GM23338 (cell line): ENCODE measurements at regions not wholly inside any gene's neighbourhood (a gene's known extent, or its start where the extent isn't known, plus 50 kb on each side); places are given as distances from the start of the nearest gene placed in this dataset.

Experiments used
- ATAC-seq: fragments of 200-7000 bp; cut with Tn5 transposase; 3 replicates; pipeline ENCODE4 v1.9.1; 2020
- DNase-seq: peaks from one replicate; pipeline ENCODE4 v3.0.0-alpha.2; 2015; ENCODE audit warnings: low spot score
- H2AFZ ChIP-seq: fragments of 200-600 bp; sonication (generic); 2 replicates; pipeline ENCODE4 v1.8.0; 2016; ENCODE audit warnings: antibody characterized with exemption, mild to moderate bottlenecking, moderate library complexity
- H3F3A ChIP-seq: fragments of 200-600 bp; sonication (generic); replicated peaks from 2 replicates; pipeline ENCODE4 v1.8.0; 2017; ENCODE audit warnings: antibody characterized with exemption, mixed run types, low read depth
- H3K27ac ChIP-seq: fragments of 200-600 bp; sonication (generic); 2 replicates; pipeline ENCODE4 v1.6.1; 2016; ENCODE audit warnings: low read depth
- H3K27me3 ChIP-seq: fragments of 200-600 bp; sonication (generic); 2 replicates; pipeline ENCODE4 v1.8.0; 2016; ENCODE audit warnings: mild to moderate bottlenecking, mixed run types, moderate library complexity; ENCODE audit not compliant: insufficient read depth
- H3K36me3 ChIP-seq: fragments of 200-600 bp; sonication (generic); 2 replicates; pipeline ENCODE4 v1.8.0; 2016; ENCODE audit warnings: mild to moderate bottlenecking; ENCODE audit not compliant: insufficient read depth
- H3K4me1 ChIP-seq: fragments of 200-600 bp; sonication (generic); 2 replicates; pipeline ENCODE4 v1.8.0; 2016; ENCODE audit warnings: mild to moderate bottlenecking, moderate library complexity; ENCODE audit not compliant: insufficient read depth
- H3K4me2 ChIP-seq: fragments of 200-600 bp; sonication (generic); 2 replicates; pipeline ENCODE4 v1.7.1; 2017; ENCODE audit warnings: mixed run types
- H3K4me3 ChIP-seq: fragments of 200-600 bp; sonication (generic); 2 replicates; pipeline ENCODE4 v1.6.1; 2016; ENCODE audit warnings: mixed run types
- H3K79me2 ChIP-seq: fragments of 200-600 bp; sonication (generic); replicated peaks from 2 replicates; pipeline ENCODE4 v1.8.0; 2017; ENCODE audit warnings: mild to moderate bottlenecking; ENCODE audit not compliant: insufficient read depth
- H3K9me2 ChIP-seq: fragments of 200-600 bp; sonication (generic); 2 replicates; pipeline ENCODE4 v1.8.0; 2017; ENCODE audit not compliant: insufficient read depth
- H4K20me1 ChIP-seq: fragments of 200-600 bp; sonication (generic); replicated peaks from 2 replicates; pipeline ENCODE4 v1.8.0; 2017; ENCODE audit warnings: mild to moderate bottlenecking; ENCODE audit not compliant: insufficient read depth
- H3K27ac Mint-ChIP-seq: 2 replicates; pipeline ENCODE4 v1.8.0; 2020; ENCODE audit warnings: inconsistent platforms, mild to moderate bottlenecking, moderate library complexity, mixed read lengths
- H3K27me3 Mint-ChIP-seq: 3 replicates; pipeline ENCODE4 v1.8.0; 2022; ENCODE audit warnings: low read depth, mild to moderate bottlenecking, moderate library complexity, mixed read lengths, inconsistent platforms; ENCODE audit not compliant: insufficient read depth, poor library complexity
- H3K36me3 Mint-ChIP-seq: 3 replicates; pipeline ENCODE4 v1.8.0; 2021; ENCODE audit warnings: low read depth, mild to moderate bottlenecking, inconsistent platforms, moderate library complexity, mixed read lengths
- H3K4me1 Mint-ChIP-seq: 3 replicates; pipeline ENCODE4 v1.8.0; 2020; ENCODE audit warnings: mild to moderate bottlenecking, inconsistent platforms, mixed read lengths
- H3K4me3 Mint-ChIP-seq: 3 replicates; pipeline ENCODE4 v1.8.0; 2021; ENCODE audit warnings: moderate library complexity, mild to moderate bottlenecking, inconsistent platforms, mixed read lengths
- H3K9me3 Mint-ChIP-seq: 3 replicates; pipeline ENCODE4 v1.8.0; 2020; ENCODE audit warnings: moderate library complexity, mild to moderate bottlenecking, inconsistent platforms, mixed read lengths
- CREB1 ChIP-seq: fragments of 250-450 bp; sonication (Bioruptor Pico); IDR thresholded peaks from 2 replicates; pipeline ENCODE4 v1.5.0; 2020; ENCODE audit warnings: low read depth, mild to moderate bottlenecking, moderate library complexity
- CTCF ChIP-seq, 2 experiments: fragments of 200-600 bp in 1 of 2; sonication (generic) in 1 of 2; conservative IDR thresholded peaks; 2 replicates each; pipeline versions ENCODE4 v1.5.1 to v1.6.1; 2016 to 2017; ENCODE audit warnings: antibody characterized with exemption in 2 of 2, low read depth in 2 of 2, mild to moderate bottlenecking in 2 of 2, moderate library complexity in 1 of 2
- ETS1 ChIP-seq: IDR thresholded peaks from 2 replicates; pipeline ENCODE4 v1.6.1; 2016; ENCODE audit warnings: antibody characterized with exemption
- EZH2 ChIP-seq: fragments of 200-600 bp; sonication (generic); IDR thresholded peaks from one replicate; pipeline ENCODE4 v1.8.0; 2017; ENCODE audit warnings: antibody characterized with exemption, mild to moderate bottlenecking, low read depth; ENCODE audit not compliant: unreplicated experiment
- EZH2phosphoT487 ChIP-seq: fragments of 200-600 bp; sonication (generic); IDR thresholded peaks from one replicate; pipeline ENCODE4 v1.8.1; 2018; ENCODE audit warnings: antibody characterized with exemption; ENCODE audit not compliant: unreplicated experiment
- JUNB ChIP-seq: IDR thresholded peaks from one replicate; pipeline ENCODE4 v1.6.1; 2016; ENCODE audit warnings: antibody characterized with exemption; ENCODE audit not compliant: unreplicated experiment
- NANOG ChIP-seq: IDR thresholded peaks from 2 replicates; pipeline ENCODE4 v1.6.1; 2016; ENCODE audit warnings: antibody characterized with exemption, borderline replicate concordance
- POLR2AphosphoS5 ChIP-seq: IDR thresholded peaks from 2 replicates; pipeline ENCODE4 v1.6.1; 2016; ENCODE audit warnings: antibody characterized with exemption, low read depth
- STAT1 ChIP-seq: IDR thresholded peaks from one replicate; pipeline ENCODE4 v1.6.1; 2016; ENCODE audit warnings: antibody characterized with exemption; ENCODE audit not compliant: unreplicated experiment
- ZNF114 ChIP-seq: fragments of 250-450 bp; sonication (Bioruptor Pico); IDR thresholded peaks from 2 replicates; pipeline ENCODE4 v1.5.0; 2020; ENCODE audit warnings: mild to moderate bottlenecking, moderate library complexity
- ZNF331 ChIP-seq: fragments of 250-450 bp; sonication (Bioruptor Pico); IDR thresholded peaks from 2 replicates; pipeline ENCODE4 v1.5.0; 2020; ENCODE audit warnings: low read depth, mild to moderate bottlenecking, moderate library complexity
- ZNF462 ChIP-seq: fragments of 250-450 bp; sonication (Bioruptor Pico); IDR thresholded peaks from 2 replicates; pipeline ENCODE4 v1.5.0; 2020; ENCODE audit warnings: mild to moderate bottlenecking, moderate library complexity
- TF ChIP-seq, protein P1 (sequence below): IDR thresholded peaks from one replicate; pipeline ENCODE4 v1.6.1; 2018; ENCODE audit warnings: antibody characterized with exemption; ENCODE audit not compliant: unreplicated experiment

DNA sequence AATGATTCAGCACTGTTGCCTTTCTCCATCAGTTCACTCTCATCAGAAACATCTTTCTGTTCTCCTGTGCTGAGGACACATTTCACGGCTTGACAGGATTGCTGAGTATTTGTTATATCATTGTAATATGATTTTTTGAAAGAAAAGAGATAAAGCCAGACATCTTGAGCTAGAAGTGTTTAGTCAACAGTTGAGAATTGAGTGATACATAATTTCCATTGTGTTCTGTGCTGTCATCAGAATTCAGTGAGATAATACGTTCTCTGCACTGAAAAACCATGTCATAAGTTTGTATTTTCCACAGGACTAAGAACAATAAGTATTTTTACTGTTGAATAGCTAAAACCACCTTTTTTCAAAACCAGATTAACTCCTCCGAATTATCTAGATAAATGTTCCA, 50.2 kb upstream of the GPRIN3 start:
- no peak overlapping the region for H3K27ac ChIP-seq
- no peaks in the 10 kb centered on the region for H3F3A ChIP-seq
- Mint-ChIP-seq H3K4me3 (no peak overlapping the region), H3K27me3 (peaks cover 2% of the 10 kb centered on the region), H3K9me3 (no peaks in the 10 kb centered on the region; the same call in 2 of the 3 replicates), H3K27ac (no peak overlapping the region), H3K4me1 (no peaks in the 10 kb centered on the region), H3K36me3 (no peaks in the 10 kb centered on the region)
- H3K27me3 ChIP-seq = no peaks in the 10 kb centered on the region
- TF ChIP-seq POLR2AphosphoS5 = no peak
- TF ChIP-seq, protein P1, sequence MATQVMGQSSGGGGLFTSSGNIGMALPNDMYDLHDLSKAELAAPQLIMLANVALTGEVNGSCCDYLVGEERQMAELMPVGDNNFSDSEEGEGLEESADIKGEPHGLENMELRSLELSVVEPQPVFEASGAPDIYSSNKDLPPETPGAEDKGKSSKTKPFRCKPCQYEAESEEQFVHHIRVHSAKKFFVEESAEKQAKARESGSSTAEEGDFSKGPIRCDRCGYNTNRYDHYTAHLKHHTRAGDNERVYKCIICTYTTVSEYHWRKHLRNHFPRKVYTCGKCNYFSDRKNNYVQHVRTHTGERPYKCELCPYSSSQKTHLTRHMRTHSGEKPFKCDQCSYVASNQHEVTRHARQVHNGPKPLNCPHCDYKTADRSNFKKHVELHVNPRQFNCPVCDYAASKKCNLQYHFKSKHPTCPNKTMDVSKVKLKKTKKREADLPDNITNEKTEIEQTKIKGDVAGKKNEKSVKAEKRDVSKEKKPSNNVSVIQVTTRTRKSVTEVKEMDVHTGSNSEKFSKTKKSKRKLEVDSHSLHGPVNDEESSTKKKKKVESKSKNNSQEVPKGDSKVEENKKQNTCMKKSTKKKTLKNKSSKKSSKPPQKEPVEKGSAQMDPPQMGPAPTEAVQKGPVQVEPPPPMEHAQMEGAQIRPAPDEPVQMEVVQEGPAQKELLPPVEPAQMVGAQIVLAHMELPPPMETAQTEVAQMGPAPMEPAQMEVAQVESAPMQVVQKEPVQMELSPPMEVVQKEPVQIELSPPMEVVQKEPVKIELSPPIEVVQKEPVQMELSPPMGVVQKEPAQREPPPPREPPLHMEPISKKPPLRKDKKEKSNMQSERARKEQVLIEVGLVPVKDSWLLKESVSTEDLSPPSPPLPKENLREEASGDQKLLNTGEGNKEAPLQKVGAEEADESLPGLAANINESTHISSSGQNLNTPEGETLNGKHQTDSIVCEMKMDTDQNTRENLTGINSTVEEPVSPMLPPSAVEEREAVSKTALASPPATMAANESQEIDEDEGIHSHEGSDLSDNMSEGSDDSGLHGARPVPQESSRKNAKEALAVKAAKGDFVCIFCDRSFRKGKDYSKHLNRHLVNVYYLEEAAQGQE = no peak
- no peak for TF ChIP-seq NANOG
- no peak for TF ChIP-seq JUNB
- TF ChIP-seq EZH2phosphoT487 = no peak
- TF ChIP-seq ZNF462 (CRISPR knock-in tag) = no peak
- TF ChIP-seq ZNF114 (CRISPR knock-in tag) = no peak
- TF ChIP-seq CREB1 (CRISPR knock-in tag) = no peak
- TF ChIP-seq STAT1 = no peak
- TF ChIP-seq ZNF331 (CRISPR knock-in tag) = no peak
- TF ChIP-seq ETS1 = no peak
- no peak for TF ChIP-seq EZH2
- no peak for TF ChIP-seq CTCF (conservative IDR thresholded peaks at IDR 0.05; ENCODE audit: low read depth in 2 of 2)
- no peaks in the 10 kb centered on the region for H3K79me2 ChIP-seq
- H2AFZ ChIP-seq = no peak overlapping the region
- no peaks in the 10 kb centered on the region for H4K20me1 ChIP-seq
- no peaks in the 10 kb centered on the region for H3K9me2 ChIP-seq
- no peak overlapping the region for H3K4me2 ChIP-seq
- DNase-seq (no peak), ATAC-seq (no peak)
- H3K4me3 ChIP-seq = no peak overlapping the region
- H3K4me1 ChIP-seq = no peaks in the 10 kb centered on the region
- no peaks in the 10 kb centered on the region for H3K36me3 ChIP-seq
